A673 (cell line): ENCODE measurements at regions not wholly inside any gene's neighbourhood (a gene's known extent, or its start where the extent isn't known, plus 50 kb on each side); places are given as distances from the start of the nearest gene placed in this dataset.

Experiments
- CTCF ChIP-seq: fragments of 300-800, 200-600 bp; sonication (generic); conservative IDR thresholded peaks from 2 replicates; pipeline ENCODE4 v1.5.1; 2017; ENCODE audit warnings: low read depth, mild to moderate bottlenecking, antibody characterized with exemption, low read length, moderate library complexity, mixed read lengths
- EZH2 ChIP-seq: fragments of 200-600 bp; sonication (generic); IDR thresholded peaks from 2 replicates; pipeline ENCODE4 v1.6.1; 2017; ENCODE audit warnings: borderline replicate concordance, low read depth, mild to moderate bottlenecking, mixed read lengths, antibody characterized with exemption, low read length; ENCODE audit not compliant: poor library complexity, severe bottlenecking

DNA sequence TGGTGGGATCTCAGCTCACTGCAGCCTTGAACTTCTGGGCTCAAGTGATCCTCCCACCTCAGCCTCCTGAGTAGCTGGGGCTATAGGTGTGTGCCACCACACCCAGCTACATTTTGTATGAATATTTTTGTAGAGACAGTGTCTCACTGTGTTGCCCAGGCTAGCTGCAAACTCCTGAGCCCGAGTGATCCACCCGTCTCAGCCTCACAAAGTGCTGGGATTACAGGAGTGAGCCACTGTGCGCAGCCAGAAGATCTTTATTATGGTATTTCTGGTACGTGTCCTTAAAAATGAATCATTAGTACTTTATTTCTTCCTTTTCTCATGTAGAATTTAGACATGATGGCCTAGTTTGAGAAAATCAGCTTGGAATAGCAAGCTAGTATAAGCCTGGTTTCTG lies 153.3 kb downstream of the BCHE start:
- no peak for TF ChIP-seq EZH2
- TF ChIP-seq CTCF, result no peak
